ENCODE measurements at regions not wholly inside any gene's neighbourhood (a gene's known extent, or its start where the extent isn't known, plus 50 kb on each side); places are given as distances from the start of the nearest gene placed in this dataset.

- TF ChIP-seq POLR2AphosphoS5 (IDR thresholded peaks at IDR 0.05; ENCODE audit: insufficient read depth, low read depth, low read length) (no peak), GATA2 (IDR thresholded peaks at IDR 0.05; ENCODE audit: insufficient read depth, insufficient read length, low read depth, low read length) (no peak), FOS (IDR thresholded peaks at IDR 0.05; ENCODE audit: borderline replicate concordance, insufficient read depth, low read length) (no peak), MAX (IDR thresholded peaks at IDR 0.05; ENCODE audit: insufficient read depth, insufficient read length) (no peak), POLR2A (IDR thresholded peaks at IDR 0.05; ENCODE audit: low read depth, low read length) (no peak), MYC (IDR thresholded peaks at IDR 0.05; ENCODE audit: low read depth, low read length) (no peak)
- ChIA-PET CTCF (no interaction called here), POLR2A (no interaction called here)
- Histone ChIP-seq H3K36me3 (ENCODE audit: control insufficient read depth in 2 of 2, extremely low read depth in 1 of 2, insufficient read depth in 2 of 2, low read length in 2 of 2) (no peaks in the 10 kb centered on the region), H3K4me1 (ENCODE audit: control insufficient read depth, extremely low read depth, insufficient read depth, low read length) (no peaks in the 10 kb centered on the region), H3K9me3 (replicated peaks; ENCODE audit: control insufficient read depth, insufficient read depth, low read length) (no peaks in the 10 kb centered on the region), H4K20me1 (replicated peaks; ENCODE audit: control insufficient read depth, extremely low read depth, insufficient read depth, low read length) (no peaks in the 10 kb centered on the region), H3K4me2 (ENCODE audit: insufficient read depth, low read length) (no peak overlapping the region), H3K9me1 (replicated peaks; ENCODE audit: control insufficient read depth, extremely low read depth, insufficient read depth, low read length) (no peaks in the 10 kb centered on the region), H3K79me2 (ENCODE audit: control insufficient read depth, insufficient read depth, low read length) (no peaks in the 10 kb centered on the region), H2AFZ (ENCODE audit: low read depth, low read length) (no peak overlapping the region), H3K27me3 (ENCODE audit: control insufficient read depth in 2 of 2, insufficient read depth in 2 of 2, low read length in 2 of 2) (peaks cover 13 to 17% of the 10 kb centered on the region in 2 experiments), H3K27ac (ENCODE audit: insufficient read depth, low read depth, low read length) (no peak overlapping the region), H3K9ac (replicated peaks; ENCODE audit: extremely low read depth, insufficient read depth, low read length) (no peak overlapping the region), H3K4me3 (replicated peaks in 1 of 3; ENCODE audit: insufficient read depth in 1 of 3, low read depth in 1 of 3, low read length in 3 of 3) (no peak overlapping the region)
- FAIRE-seq (no peak), DNase-seq (ENCODE audit: low read depth, low spot score) (peak; percentile 39)
- dilution Hi-C loops (cut with MboI; ENCODE audit: extremely low pct_ligation_motif_present, low sequenced_read_pairs) (no loop called here), intact Hi-C loops (cut with micrococcal nuclease) (no loop called here)
- no TSS peak for BruUV-seq (replicated peaks)
Measured at GRCh38 chr9:126043681-126044080, 282.9 kb upstream of the MVB12B start.

GRCh38 chr9:126049088-126049487, 277.5 kb upstream of the MVB12B start:
- Histone ChIP-seq H3K9me3 (replicated peaks; ENCODE audit: control insufficient read depth, insufficient read depth, low read length) (no peaks in the 10 kb centered on the region), H3K79me2 (ENCODE audit: control insufficient read depth, insufficient read depth, low read length) (no peaks in the 10 kb centered on the region), H3K9me1 (replicated peaks; ENCODE audit: control insufficient read depth, extremely low read depth, insufficient read depth, low read length) (no peaks in the 10 kb centered on the region), H3K4me3 (replicated peaks in 1 of 3; ENCODE audit: insufficient read depth in 1 of 3, low read depth in 1 of 3, low read length in 3 of 3) (no peak overlapping the region), H3K27me3 (ENCODE audit: control insufficient read depth in 2 of 2, insufficient read depth in 2 of 2, low read length in 2 of 2) (peaks cover 3 to 11% of the 10 kb centered on the region in 2 experiments), H3K27ac (ENCODE audit: insufficient read depth, low read depth, low read length) (no peak overlapping the region), H2AFZ (ENCODE audit: low read depth, low read length) (no peak overlapping the region), H3K4me1 (ENCODE audit: control insufficient read depth, extremely low read depth, insufficient read depth, low read length) (no peaks in the 10 kb centered on the region), H4K20me1 (replicated peaks; ENCODE audit: control insufficient read depth, extremely low read depth, insufficient read depth, low read length) (no peaks in the 10 kb centered on the region), H3K9ac (replicated peaks; ENCODE audit: extremely low read depth, insufficient read depth, low read length) (no peak overlapping the region), H3K4me2 (ENCODE audit: insufficient read depth, low read length) (no peak overlapping the region), H3K36me3 (ENCODE audit: control insufficient read depth in 2 of 2, extremely low read depth in 1 of 2, insufficient read depth in 2 of 2, low read length in 2 of 2) (no peaks in the 10 kb centered on the region)
- intact Hi-C loops (cut with micrococcal nuclease) = no loop called here
- no TSS peak for BruUV-seq (replicated peaks)
- TF ChIP-seq CTCF (IDR thresholded peaks at IDR 0.05; ENCODE audit: extremely low read depth in 1 of 2, insufficient read depth in 1 of 2, low read depth in 1 of 2, low read length in 2 of 2) (no peak), GATA2 (IDR thresholded peaks at IDR 0.05; ENCODE audit: insufficient read depth, insufficient read length, low read depth, low read length) (no peak), EZH2 (IDR thresholded peaks at IDR 0.05; ENCODE audit: borderline replicate concordance, low read depth, low read length, severe bottlenecking) (no peak), JUN (IDR thresholded peaks at IDR 0.05; ENCODE audit: borderline replicate concordance, insufficient read depth, insufficient read length, low read depth) (no peak), MYC (IDR thresholded peaks at IDR 0.05; ENCODE audit: low read depth, low read length) (no peak), MAX (IDR thresholded peaks at IDR 0.05; ENCODE audit: insufficient read depth, insufficient read length) (no peak), FOS (IDR thresholded peaks at IDR 0.05; ENCODE audit: borderline replicate concordance, insufficient read depth, low read length) (no peak), POLR2A (IDR thresholded peaks at IDR 0.05; ENCODE audit: low read depth, low read length) (no peak)
- DNase-seq (ENCODE audit: low read depth, low spot score) (no peak), FAIRE-seq (no peak)
- ChIA-PET CTCF (no interaction called here), POLR2A (no interaction called here)
- dilution Hi-C loops (cut with MboI; ENCODE audit: extremely low pct_ligation_motif_present, low sequenced_read_pairs) = no loop called here

All from endothelial cell of umbilical vein (primary cell).